Body of pancreas (tissue), 4 donors: ENCODE measurements at regions not wholly inside any gene's neighbourhood (a gene's known extent, or its start where the extent isn't known, plus 50 kb on each side); places are given as distances from the start of the nearest gene placed in this dataset.

ENCODE experiments used
- ATAC-seq: fragments of 150-250 bp; one replicate; pipeline ENCODE4 v1.9.1; 2016
- DNase-seq, 4 donors: peaks; one replicate each; pipeline ENCODE4 v3.0.0-alpha.2; 2019
- H3K27ac ChIP-seq, 4 donors: fragments of 200-600 bp; sonication (generic); 1 replicate in 3 of 4; 2 replicates in 1 of 4; pipeline versions ENCODE4 v1.5.1 to v1.6.1; 2016 to 2019; ENCODE audit warnings: mild to moderate bottlenecking in 1 of 4, mixed read lengths in 1 of 4, moderate library complexity in 1 of 4
- H3K27me3 ChIP-seq, 2 donors: fragments of 200-600 bp; sonication (generic); one replicate each; pipeline ENCODE4 v1.6.0; 2016; ENCODE audit warnings: mild to moderate bottlenecking in 1 of 2
- H3K36me3 ChIP-seq, 2 donors: fragments of 200-600 bp; sonication (generic); replicated peaks in 1 of 2; 2 replicates each; pipeline ENCODE4 v1.5.1; 2016; ENCODE audit warnings: low read depth in 2 of 2; ENCODE audit not compliant: insufficient read depth in 1 of 2
- H3K4me1 ChIP-seq: fragments of 200-600 bp; sonication (generic); one replicate; pipeline ENCODE4 v1.6.0; 2016
- H3K4me3 ChIP-seq, 2 donors: fragments of 200-600 bp; sonication (generic); 1 replicate in 1 of 2; 2 replicates in 1 of 2; pipeline ENCODE4 v1.5.1; 2016 to 2019
- H3K9me3 ChIP-seq, 3 donors: fragments of 200-600 bp; sonication (generic); 1 replicate in 2 of 3; 2 replicates in 1 of 3; pipeline ENCODE4 v1.5.1; 2016
- CTCF ChIP-seq, 7 experiments: fragments of 450-650 bp in 4 of 7; fragments of 200-600 bp in 3 of 7; sonication (generic) in 3 of 7; IDR thresholded peaks; one replicate each; pipeline ENCODE4 v1.5.1; 2016 to 2019; ENCODE audit warnings: antibody characterized with exemption in 7 of 7
- POLR2A ChIP-seq, 3 donors: fragments of 450-650 bp; IDR thresholded peaks; one replicate each; pipeline ENCODE4 v1.6.1; 2016; ENCODE audit warnings: antibody characterized with exemption in 3 of 3, mild to moderate bottlenecking in 2 of 3
- WGBS, 2 donors: methylation state at CpG; one replicate each; pipeline ENCODE4 v1.1.5; 2017; 5-methylcytosine and 5-hydroxymethylcytosine counted together
- intact Hi-C: fragments of 100-400 bp; cut with DNase I; formaldehyde crosslinking; loops from one replicate; pipeline ENCODE4 v1.15.1; 2023

DNA sequence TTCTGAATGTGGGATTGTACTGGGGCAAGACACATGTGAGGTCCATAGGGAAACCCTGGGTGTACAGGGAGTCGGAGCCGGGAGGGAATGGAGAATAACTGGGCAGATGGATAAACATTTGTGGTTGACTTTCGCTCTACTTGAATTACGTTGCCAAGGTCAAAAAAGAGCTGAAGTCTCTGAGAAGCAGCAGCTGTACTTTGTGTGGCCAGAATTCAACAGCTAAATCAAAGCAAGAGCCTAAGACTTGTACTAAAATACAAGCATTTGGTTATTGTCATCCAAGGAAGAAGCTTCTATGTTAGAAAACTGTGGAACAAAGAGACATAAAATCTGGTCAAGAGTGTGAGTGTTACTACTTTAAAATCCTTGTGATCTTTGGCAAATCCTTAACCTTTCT, 457.2 kb downstream of the ARL4A start:
- DNase-seq (peak; percentile 16 to 44 (median 23)), ATAC-seq (peak; percentile 59)
- H3K9me3 ChIP-seq = no peaks in the 10 kb centered on the region
- intact Hi-C loops = no loop called here
- peak overlapping the region in 1 of 4 donors; percentile 4 for H3K27ac ChIP-seq
- TF ChIP-seq POLR2A (IDR thresholded peaks at IDR 0.05) (no peak), CTCF (IDR thresholded peaks at IDR 0.05) (no peak)
- H3K4me1 ChIP-seq = peaks cover 9% of the 10 kb centered on the region
- no peaks in the 10 kb centered on the region for H3K27me3 ChIP-seq
- H3K4me3 ChIP-seq = no peak overlapping the region
- H3K36me3 ChIP-seq = no peaks in the 10 kb centered on the region
- 24% methylated on average over 4 of the region's 4 CpGs for WGBS, 2 donors

- WGBS, 2 donors = 0 to 15% methylated on average over 1 of the region's 1 CpG
- ATAC-seq (no peak), DNase-seq (no peak)
- H3K9me3 ChIP-seq = no peaks in the 10 kb centered on the region
- H3K27ac ChIP-seq = no peak overlapping the region
- no peak overlapping the region for H3K4me3 ChIP-seq
- no peaks in the 10 kb centered on the region for H3K27me3 ChIP-seq
- TF ChIP-seq POLR2A (IDR thresholded peaks at IDR 0.05) (no peak), CTCF (IDR thresholded peaks at IDR 0.05) (no peak)
- H3K36me3 ChIP-seq = no peaks in the 10 kb centered on the region
- intact Hi-C loops = no loop called here
- H3K4me1 ChIP-seq = peaks cover 9% of the 10 kb centered on the region
These were observed 461.1 kb downstream of the ARL4A start for GRCh38 chr7:13148548-13148947.

DNA sequence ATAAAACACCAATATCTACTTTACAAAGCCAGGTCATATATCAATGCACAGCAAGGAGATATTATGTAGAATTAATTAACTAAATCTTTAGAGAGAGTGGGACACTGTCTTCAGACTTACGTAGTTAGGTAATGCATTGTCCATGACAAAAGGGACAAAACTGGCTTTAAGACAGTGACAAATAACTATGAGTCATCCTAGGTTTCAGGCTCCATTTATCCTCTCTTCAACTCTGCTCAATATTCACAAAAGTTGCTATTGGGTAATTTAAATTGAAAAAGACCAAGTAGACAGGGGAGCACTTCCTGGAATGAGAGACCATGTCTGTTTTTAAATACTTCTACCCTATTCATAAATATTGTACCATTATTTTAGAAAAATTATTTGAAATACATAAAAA, 464.5 kb downstream of the ARL4A start:
- intact Hi-C loops = no loop called here
- H3K4me3 ChIP-seq = no peak overlapping the region
- no peaks in the 10 kb centered on the region for H3K4me1 ChIP-seq
- H3K36me3 ChIP-seq = no peaks in the 10 kb centered on the region
- 94 to 98% methylated on average over 1 of the region's 1 CpG for WGBS, 2 donors
- H3K27me3 ChIP-seq = no peaks in the 10 kb centered on the region
- no peaks in the 10 kb centered on the region for H3K9me3 ChIP-seq
- DNase-seq = no peak
- TF ChIP-seq POLR2A (IDR thresholded peaks at IDR 0.05) (no peak), CTCF (IDR thresholded peaks at IDR 0.05) (no peak)
- ATAC-seq = no peak
- H3K27ac ChIP-seq = no peak overlapping the region

GRCh38 chr7:13152755-13153154, 465.3 kb downstream of the ARL4A start:
- Histone ChIP-seq H3K4me1 (no peaks in the 10 kb centered on the region), H3K27me3 (no peaks in the 10 kb centered on the region), H3K27ac (no peak overlapping the region), H3K4me3 (no peak overlapping the region), H3K36me3 (no peaks in the 10 kb centered on the region), H3K9me3 (no peaks in the 10 kb centered on the region)
- TF ChIP-seq CTCF (IDR thresholded peaks at IDR 0.05) (no peak), POLR2A (IDR thresholded peaks at IDR 0.05) (no peak)
- ATAC-seq (no peak), DNase-seq (no peak)
- intact Hi-C loops = no loop called here

- Histone ChIP-seq H3K4me3 (no peak overlapping the region), H3K4me1 (no peaks in the 10 kb centered on the region), H3K9me3 (no peaks in the 10 kb centered on the region), H3K27ac (no peak overlapping the region), H3K36me3 (no peaks in the 10 kb centered on the region), H3K27me3 (no peaks in the 10 kb centered on the region)
- 64 to 76% methylated on average over 2 of the region's 2 CpGs for WGBS, 2 donors
- ATAC-seq (no peak), DNase-seq (no peak)
- intact Hi-C loops = no loop called here
- no peak for TF ChIP-seq CTCF (IDR thresholded peaks at IDR 0.05)
- no peak for TF ChIP-seq POLR2A (IDR thresholded peaks at IDR 0.05)
These were observed 465.8 kb downstream of the ARL4A start for GRCh38 chr7:13153266-13153665.
